ENCODE measurements at regions not wholly inside any gene's neighbourhood (a gene's known extent, or its start where the extent isn't known, plus 50 kb on each side); places are given as distances from the start of the nearest gene placed in this dataset.

- Histone ChIP-seq H3K27me3 (ENCODE audit: low read depth) (no peaks in the 10 kb centered on the region), H3K27ac (no peak overlapping the region), H3K4me3 (no peak overlapping the region), H3K4me1 (peaks cover 2% of the 10 kb centered on the region), H3K9me3 (no peaks in the 10 kb centered on the region), H3K36me3 (no peaks in the 10 kb centered on the region)
- TF ChIP-seq CTCF (IDR thresholded peaks at IDR 0.05) = no peak
- DNase-seq (no peak), ATAC-seq (no peak)
- intact Hi-C loops (cut with DNase I) = no loop called here
Measured at GRCh38 chr15:47337836-47338235, 379.5 kb upstream of the SEMA6D start.

GRCh38 chr15:47338771-47339170 lies 378.5 kb upstream of the SEMA6D start:
- ATAC-seq (no peak), DNase-seq (no peak)
- no peak for TF ChIP-seq CTCF (IDR thresholded peaks at IDR 0.05)
- Histone ChIP-seq H3K9me3 (no peaks in the 10 kb centered on the region), H3K4me3 (no peak overlapping the region), H3K27ac (no peak overlapping the region), H3K4me1 (no peaks in the 10 kb centered on the region), H3K27me3 (ENCODE audit: low read depth) (no peaks in the 10 kb centered on the region), H3K36me3 (no peaks in the 10 kb centered on the region)
- intact Hi-C loops (cut with DNase I) = no loop called here

- Histone ChIP-seq H3K4me3 (no peak overlapping the region), H3K27ac (no peak overlapping the region), H3K36me3 (no peaks in the 10 kb centered on the region), H3K4me1 (no peaks in the 10 kb centered on the region), H3K27me3 (ENCODE audit: low read depth) (no peaks in the 10 kb centered on the region), H3K9me3 (no peaks in the 10 kb centered on the region)
- ATAC-seq = no peak
- no peak for DNase-seq
- intact Hi-C loops (cut with DNase I) = no loop called here
- TF ChIP-seq CTCF (IDR thresholded peaks at IDR 0.05) = no peak
Measured at GRCh38 chr15:47339800-47340570, 377.3 kb upstream of the SEMA6D start.

- ATAC-seq (no peak), DNase-seq (no peak)
- intact Hi-C loops (cut with DNase I) = no loop called here
- Histone ChIP-seq H3K36me3 (no peaks in the 10 kb centered on the region), H3K4me3 (no peak overlapping the region), H3K9me3 (no peaks in the 10 kb centered on the region), H3K27me3 (ENCODE audit: low read depth) (no peaks in the 10 kb centered on the region), H3K27ac (no peak overlapping the region), H3K4me1 (no peaks in the 10 kb centered on the region)
- TF ChIP-seq CTCF (IDR thresholded peaks at IDR 0.05) = no peak
Measured at GRCh38 chr15:47340571-47340920, 376.8 kb upstream of the SEMA6D start.

GRCh38 chr15:47349179-47349578 lies 368.1 kb upstream of the SEMA6D start:
- Histone ChIP-seq H3K9me3 (no peaks in the 10 kb centered on the region), H3K27ac (no peak overlapping the region), H3K27me3 (ENCODE audit: low read depth) (no peaks in the 10 kb centered on the region), H3K4me1 (no peaks in the 10 kb centered on the region), H3K36me3 (no peaks in the 10 kb centered on the region), H3K4me3 (no peak overlapping the region)
- no peak for DNase-seq
- no peak for ATAC-seq
- intact Hi-C loops (cut with DNase I) = no loop called here
- no peak for TF ChIP-seq CTCF (IDR thresholded peaks at IDR 0.05)

Data from lower lobe of right lung (tissue), 2 donors.